Transverse colon (tissue), 4 donors: ENCODE measurements at regions not wholly inside any gene's neighbourhood (a gene's known extent, or its start where the extent isn't known, plus 50 kb on each side); places are given as distances from the start of the nearest gene placed in this dataset.

Source experiments
- CTCF ChIP-seq, 5 experiments: fragments of 200-600 bp in 3 of 5; fragments of 450-650 bp in 2 of 5; sonication (generic) in 3 of 5; IDR thresholded peaks; 1 replicate in 2 of 5; 2 replicates in 3 of 5; pipeline ENCODE4 v1.5.1; 2016 to 2017; ENCODE audit warnings: antibody characterized with exemption in 5 of 5, inconsistent platforms in 3 of 5, mild to moderate bottlenecking in 2 of 5, moderate library complexity in 1 of 5
- EP300 ChIP-seq: sonication (generic); formaldehyde crosslinking; IDR thresholded peaks from one replicate; pipeline ENCODE4 v1.6.1; 2017; ENCODE audit warnings: antibody characterized with exemption, low read depth
- POLR2A ChIP-seq: fragments of 450-650 bp; IDR thresholded peaks from one replicate; pipeline ENCODE4 v1.6.1; 2016; ENCODE audit warnings: antibody characterized with exemption, mild to moderate bottlenecking, moderate library complexity
- POLR2AphosphoS5 ChIP-seq, 3 donors: sonication (generic); formaldehyde crosslinking; IDR thresholded peaks; one replicate each; pipeline ENCODE4 v1.6.1; 2016; ENCODE audit warnings: antibody characterized with exemption in 3 of 3

DNA sequence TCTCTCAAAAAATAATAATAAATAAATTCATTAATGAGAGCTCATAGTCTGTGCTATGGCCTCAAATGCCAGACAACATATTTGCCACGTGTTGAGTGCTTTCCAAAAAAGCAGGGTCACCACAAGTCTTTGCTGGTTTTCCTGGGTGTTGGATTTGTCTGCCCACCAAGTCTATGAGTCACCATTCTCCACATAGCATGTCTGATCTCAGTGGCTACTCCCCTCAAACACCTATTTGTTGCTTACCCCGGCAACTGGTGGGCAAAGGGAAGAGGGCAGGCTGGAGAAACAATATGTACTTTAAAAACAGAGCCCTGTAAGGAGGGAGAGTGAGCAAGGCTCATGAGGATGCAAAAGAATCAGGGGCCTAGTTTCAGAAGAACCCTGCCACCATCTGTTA, 120.0 kb upstream of the ARRDC4 start:
- no peak for TF ChIP-seq CTCF (IDR thresholded peaks at IDR 0.05)
- no peak for TF ChIP-seq POLR2A
- no peak for TF ChIP-seq EP300
- TF ChIP-seq POLR2AphosphoS5 (IDR thresholded peaks at IDR 0.05): no peak
